ENCODE measurements at regions not wholly inside any gene's neighbourhood (a gene's known extent, or its start where the extent isn't known, plus 50 kb on each side); places are given as distances from the start of the nearest gene placed in this dataset.

GRCh38 chr1:5664081-5664768 is 328.0 kb downstream of the NPHP4 start:
- Histone ChIP-seq H3K36me3 (no peaks in the 10 kb centered on the region), H3K27ac (no peak overlapping the region), H4K20me1 (ENCODE audit: low read depth) (no peaks in the 10 kb centered on the region), H3K9me3 (ENCODE audit: low read depth) (no peaks in the 10 kb centered on the region), H3K4me3 (no peak overlapping the region), H3K4me2 (no peak overlapping the region), H3K79me2 (ENCODE audit: low read depth) (no peaks in the 10 kb centered on the region), H2AFZ (replicated peaks) (no peak overlapping the region), H3F3A (ENCODE audit: low read depth) (no peaks in the 10 kb centered on the region), H3K4me1 (no peaks in the 10 kb centered on the region), H3K9ac (no peak overlapping the region), H3K27me3 (no peaks in the 10 kb centered on the region)
- no peaks in the 10 kb centered on the region for H3K36me3 Mint-ChIP-seq
- TF ChIP-seq CTCF (IDR thresholded peaks at IDR 0.05) = no peak
- no peak for TF ChIP-seq EZH2 (IDR thresholded peaks at IDR 0.05)
- TF ChIP-seq EZH2phosphoT487 (IDR thresholded peaks at IDR 0.05) = no peak
- no peak for DNase-seq (ENCODE audit: low spot score)
- H3K4me1 Mint-ChIP-seq = peaks cover 9% of the 10 kb centered on the region
- peaks cover 12% of the 10 kb centered on the region for H3K9me3 Mint-ChIP-seq
- no peak overlapping the region for H3K4me3 Mint-ChIP-seq
- H3K27me3 Mint-ChIP-seq (ENCODE audit: insufficient read depth, low read depth) = peaks cover 3% of the 10 kb centered on the region
- peak overlapping the region; percentile 14 for H3K27ac Mint-ChIP-seq

- no peak for DNase-seq (ENCODE audit: low spot score)
- no peak overlapping the region for H3K27ac ChIP-seq
- no peak overlapping the region for H3K4me2 ChIP-seq
- H3F3A ChIP-seq (ENCODE audit: low read depth) = no peaks in the 10 kb centered on the region
- no peaks in the 10 kb centered on the region for H3K36me3 Mint-ChIP-seq
- peaks cover 3% of the 10 kb centered on the region for H3K9me3 Mint-ChIP-seq
- no peak overlapping the region for H2AFZ ChIP-seq (replicated peaks)
- H3K4me3 ChIP-seq = no peak overlapping the region
- H3K27me3 Mint-ChIP-seq (ENCODE audit: insufficient read depth, low read depth) = peaks cover 2% of the 10 kb centered on the region
- no peaks in the 10 kb centered on the region for H3K9me3 ChIP-seq (ENCODE audit: low read depth)
- H3K27ac Mint-ChIP-seq = no peak overlapping the region
- no peak for TF ChIP-seq EZH2phosphoT487 (IDR thresholded peaks at IDR 0.05)
- no peak for TF ChIP-seq EZH2 (IDR thresholded peaks at IDR 0.05)
- no peak for TF ChIP-seq CTCF (IDR thresholded peaks at IDR 0.05)
- no peak overlapping the region for H3K9ac ChIP-seq
- H4K20me1 ChIP-seq (ENCODE audit: low read depth) = no peaks in the 10 kb centered on the region
- H3K27me3 ChIP-seq = no peaks in the 10 kb centered on the region
- H3K79me2 ChIP-seq (ENCODE audit: low read depth) = no peaks in the 10 kb centered on the region
- H3K36me3 ChIP-seq = no peaks in the 10 kb centered on the region
- no peak overlapping the region for H3K4me3 Mint-ChIP-seq
- H3K4me1 ChIP-seq = no peaks in the 10 kb centered on the region
- H3K4me1 Mint-ChIP-seq = peaks cover 9% of the 10 kb centered on the region
These were observed 329.5 kb downstream of the NPHP4 start for GRCh38 chr1:5662744-5663126.

- H3K9me3 Mint-ChIP-seq = peaks cover 5% of the 10 kb centered on the region
- no peaks in the 10 kb centered on the region for H3K4me1 ChIP-seq
- no peaks in the 10 kb centered on the region for H3K36me3 ChIP-seq
These were observed 330.0 kb downstream of the NPHP4 start for GRCh38 chr1:5662086-5662743.

More at GRCh38 chr1:5662086-5662743, 330.0 kb downstream of the NPHP4 start:
- Mint-ChIP-seq H3K27me3 (ENCODE audit: insufficient read depth, low read depth) (peaks cover 2% of the 10 kb centered on the region), H3K27ac (no peak overlapping the region), H3K36me3 (no peaks in the 10 kb centered on the region), H3K4me1 (peaks cover 9% of the 10 kb centered on the region), H3K4me3 (no peak overlapping the region)
- Histone ChIP-seq H3K27ac (no peak overlapping the region), H3K4me3 (no peak overlapping the region), H3K27me3 (no peaks in the 10 kb centered on the region), H4K20me1 (ENCODE audit: low read depth) (no peaks in the 10 kb centered on the region), H3K79me2 (ENCODE audit: low read depth) (no peaks in the 10 kb centered on the region), H3K9me3 (ENCODE audit: low read depth) (no peaks in the 10 kb centered on the region), H2AFZ (replicated peaks) (no peak overlapping the region), H3K9ac (no peak overlapping the region), H3F3A (ENCODE audit: low read depth) (no peaks in the 10 kb centered on the region), H3K4me2 (no peak overlapping the region)
- no peak for DNase-seq (ENCODE audit: low spot score)
- TF ChIP-seq EZH2phosphoT487 (IDR thresholded peaks at IDR 0.05) (no peak), CTCF (IDR thresholded peaks at IDR 0.05) (no peak), EZH2 (IDR thresholded peaks at IDR 0.05) (no peak)

Measured in neural progenitor cell (in vitro differentiated cells).